GM19035 (cell line): ENCODE measurements at regions not wholly inside any gene's neighbourhood (a gene's known extent, or its start where the extent isn't known, plus 50 kb on each side); places are given as distances from the start of the nearest gene placed in this dataset.

ENCODE experiments used
- ATAC-seq: cut with Tn5 transposase; IDR thresholded peaks from one replicate; pipeline ENCODE4 v1.9.1; 2021; ENCODE audit not compliant: unreplicated experiment

DNA sequence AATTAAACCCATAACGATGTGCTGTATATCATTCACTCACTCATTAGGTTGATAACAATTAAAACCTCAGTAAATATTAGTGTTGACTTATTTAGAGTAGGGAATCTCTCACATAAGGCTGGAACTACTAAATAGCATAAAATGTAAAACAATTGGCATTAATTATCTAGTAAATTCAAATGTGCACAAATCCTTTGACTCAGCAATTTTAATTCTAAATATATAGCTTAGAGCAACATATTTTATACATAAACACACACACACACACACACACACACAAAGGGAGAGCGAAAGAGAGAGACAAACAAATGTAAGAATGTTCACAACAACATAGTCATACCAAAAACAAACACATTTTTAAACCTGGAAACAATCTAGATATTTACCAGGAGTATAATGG lies 443.1 kb upstream of the KCNH7 start:
- ATAC-seq = no peak

DNA sequence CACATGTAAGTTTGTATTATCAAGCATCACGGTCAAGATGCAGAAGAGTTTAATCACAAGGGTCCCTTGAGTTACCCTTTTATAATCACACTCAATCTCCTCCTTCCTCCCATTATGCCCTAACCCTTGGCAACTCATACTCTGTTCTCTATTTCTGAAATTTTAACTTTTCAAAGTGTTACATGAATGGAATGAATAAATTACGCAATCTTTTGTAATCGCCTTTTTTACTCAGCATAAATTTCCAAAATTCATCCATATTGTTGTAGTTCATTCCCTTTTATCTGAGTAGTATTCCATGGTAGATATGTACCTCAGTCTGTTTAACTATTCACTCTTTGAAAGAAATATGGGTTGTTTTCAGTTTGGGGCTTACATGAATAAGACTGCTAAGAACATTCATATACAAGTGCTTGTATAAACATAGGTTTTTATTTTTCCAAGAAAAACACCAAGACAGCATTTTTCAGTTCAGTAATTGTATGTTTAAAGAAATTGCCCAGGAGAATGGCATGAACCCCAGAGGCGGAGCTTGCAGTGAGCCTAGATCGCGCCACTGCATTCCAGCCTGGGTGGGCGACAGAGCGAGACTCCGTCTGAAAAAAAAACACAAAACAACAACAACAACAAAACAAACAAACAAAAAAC lies 430.9 kb upstream of the KCNH7 start:
- ATAC-seq = no peak

DNA sequence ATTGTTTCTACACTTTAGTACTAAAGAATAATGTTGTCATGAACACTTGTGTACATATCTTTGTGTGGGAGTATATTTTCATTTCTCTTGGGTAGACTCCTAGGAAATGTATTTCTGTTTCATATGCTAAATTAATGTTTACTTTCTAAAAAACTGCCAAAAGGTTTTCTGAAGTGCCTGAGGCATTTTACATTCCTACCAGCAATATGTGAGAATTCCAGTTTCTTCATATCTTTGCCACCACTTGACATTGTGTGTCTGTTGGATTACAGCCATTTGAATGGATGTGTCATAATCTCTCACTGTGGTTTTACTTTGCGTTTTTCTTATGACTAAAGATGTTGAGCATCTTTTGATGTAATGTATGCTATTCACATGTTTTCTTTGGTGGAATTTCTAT lies 428.2 kb upstream of the KCNH7 start:
- ATAC-seq = no peak

DNA sequence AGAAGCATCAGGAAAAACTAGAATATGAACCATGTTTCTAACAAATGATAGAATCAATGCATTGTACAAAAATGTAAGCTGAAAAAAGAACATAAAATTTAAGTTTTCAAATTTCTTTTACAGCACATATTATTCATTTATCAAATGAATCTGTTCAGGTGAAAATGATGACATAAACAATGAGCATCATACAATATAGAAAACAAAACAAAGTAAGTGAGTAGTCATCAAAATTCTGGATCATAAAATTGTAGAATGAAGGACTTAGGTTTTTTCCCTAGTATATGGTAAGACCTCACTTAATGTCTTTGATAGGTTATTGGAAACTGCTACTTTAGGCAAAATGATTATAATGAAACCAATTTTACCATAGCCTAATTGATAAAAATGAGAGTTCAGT lies 427.0 kb upstream of the KCNH7 start:
- no peak for ATAC-seq

DNA sequence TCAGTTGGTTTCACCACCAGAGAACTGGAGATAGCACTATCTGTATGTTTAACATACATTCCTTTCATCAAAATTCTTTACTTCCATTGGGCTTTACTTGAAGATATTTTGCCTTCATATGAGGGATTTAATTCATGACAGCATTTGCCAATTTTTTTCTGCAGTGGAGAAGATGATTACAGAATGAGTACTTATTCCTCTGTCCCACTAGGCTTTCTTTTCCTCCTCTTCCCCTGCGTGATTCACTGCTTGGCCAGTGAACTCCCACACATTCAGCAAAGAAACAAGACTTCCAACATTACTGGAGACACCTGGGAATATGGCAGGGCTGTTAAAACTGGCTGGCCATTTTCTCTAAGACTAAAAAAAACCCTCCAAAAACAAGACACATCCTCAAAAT lies 425.8 kb upstream of the KCNH7 start:
- no peak for ATAC-seq

DNA sequence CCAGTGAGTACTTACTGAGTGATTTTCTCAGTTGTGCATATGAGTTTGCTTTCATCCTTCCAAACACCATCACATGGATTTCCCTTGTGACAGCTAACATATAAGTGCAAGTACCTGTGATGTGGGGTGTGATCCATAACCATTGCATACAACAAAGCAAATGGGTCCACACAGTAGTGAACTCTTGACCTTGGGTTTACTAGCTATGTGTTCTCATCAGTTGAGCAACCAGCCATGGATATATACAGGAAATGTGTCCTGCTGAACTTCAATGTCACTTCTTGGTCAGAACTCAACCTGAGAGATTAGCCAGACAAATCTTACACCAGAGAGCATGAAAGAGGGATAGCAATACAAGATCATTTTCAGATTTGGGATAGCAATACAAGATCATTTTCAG lies 420.9 kb upstream of the KCNH7 start:
- no peak for ATAC-seq

DNA sequence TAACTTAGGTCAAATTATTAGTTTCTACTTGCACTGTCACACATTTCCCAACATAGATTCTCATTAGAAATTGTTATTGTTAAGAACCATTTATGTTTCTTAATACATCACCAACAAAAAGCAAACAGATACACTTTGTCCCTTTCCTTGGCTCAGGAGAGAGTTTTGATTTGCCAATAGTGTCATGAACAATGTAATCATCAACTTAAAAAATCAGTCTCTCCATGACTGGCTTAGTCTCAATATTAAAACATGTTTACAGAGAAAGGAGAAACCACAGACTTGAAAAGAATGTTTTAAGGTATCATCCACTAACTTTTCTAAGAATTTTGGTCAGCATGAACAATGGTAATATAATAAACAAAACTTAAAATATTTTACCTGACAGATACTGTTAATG lies 416.5 kb upstream of the KCNH7 start:
- ATAC-seq = no peak

DNA sequence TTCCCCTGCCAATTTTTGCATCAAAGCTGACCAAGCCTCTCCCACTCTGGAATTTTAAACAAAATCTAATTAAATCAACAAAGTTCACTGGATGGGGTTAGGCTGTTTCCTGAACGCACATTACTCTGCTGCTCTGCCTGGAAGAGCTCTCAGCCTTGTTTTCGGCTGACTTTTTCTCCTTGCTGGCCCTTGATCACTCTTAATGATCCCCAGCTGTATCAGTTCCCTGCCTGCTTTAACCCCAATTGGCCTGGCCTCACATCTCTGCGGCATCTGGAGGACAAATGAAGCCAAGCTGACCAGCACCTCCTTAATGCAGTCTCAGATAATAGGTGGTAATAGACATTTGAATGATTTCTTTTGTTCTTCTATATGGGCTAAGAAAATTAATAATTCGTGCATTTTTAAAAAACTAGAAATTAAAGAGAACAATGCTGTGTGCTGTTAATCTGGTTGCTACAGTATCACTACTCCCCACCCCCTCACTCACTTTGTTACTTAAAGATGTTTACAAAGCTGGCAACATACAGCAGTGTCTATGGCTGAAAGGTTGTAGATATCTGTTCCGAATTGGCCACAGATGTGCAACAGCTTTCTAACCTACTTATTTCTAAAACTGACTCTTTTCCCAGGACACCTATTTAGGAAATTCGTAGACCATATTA lies 415.2 kb upstream of the KCNH7 start:
- no peak for ATAC-seq

DNA sequence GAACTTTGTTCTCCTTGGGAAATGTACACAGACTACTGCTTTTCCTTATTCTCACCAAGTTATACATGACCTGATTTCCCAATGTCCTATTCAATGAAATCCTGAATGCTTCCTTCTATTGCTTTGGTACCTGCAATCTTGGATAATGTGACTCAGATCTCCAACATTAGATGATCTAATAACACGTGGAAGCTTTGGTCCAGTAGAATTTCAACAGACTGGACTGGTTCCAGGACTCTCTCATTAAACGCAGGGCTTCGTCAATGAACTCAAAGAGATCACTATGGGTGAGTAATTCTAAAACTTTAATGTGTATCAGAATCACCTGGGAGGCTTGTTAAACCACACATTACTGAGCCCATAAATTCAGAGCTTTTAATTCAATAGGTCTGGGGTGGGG lies 413.6 kb upstream of the KCNH7 start:
- no peak for ATAC-seq

DNA sequence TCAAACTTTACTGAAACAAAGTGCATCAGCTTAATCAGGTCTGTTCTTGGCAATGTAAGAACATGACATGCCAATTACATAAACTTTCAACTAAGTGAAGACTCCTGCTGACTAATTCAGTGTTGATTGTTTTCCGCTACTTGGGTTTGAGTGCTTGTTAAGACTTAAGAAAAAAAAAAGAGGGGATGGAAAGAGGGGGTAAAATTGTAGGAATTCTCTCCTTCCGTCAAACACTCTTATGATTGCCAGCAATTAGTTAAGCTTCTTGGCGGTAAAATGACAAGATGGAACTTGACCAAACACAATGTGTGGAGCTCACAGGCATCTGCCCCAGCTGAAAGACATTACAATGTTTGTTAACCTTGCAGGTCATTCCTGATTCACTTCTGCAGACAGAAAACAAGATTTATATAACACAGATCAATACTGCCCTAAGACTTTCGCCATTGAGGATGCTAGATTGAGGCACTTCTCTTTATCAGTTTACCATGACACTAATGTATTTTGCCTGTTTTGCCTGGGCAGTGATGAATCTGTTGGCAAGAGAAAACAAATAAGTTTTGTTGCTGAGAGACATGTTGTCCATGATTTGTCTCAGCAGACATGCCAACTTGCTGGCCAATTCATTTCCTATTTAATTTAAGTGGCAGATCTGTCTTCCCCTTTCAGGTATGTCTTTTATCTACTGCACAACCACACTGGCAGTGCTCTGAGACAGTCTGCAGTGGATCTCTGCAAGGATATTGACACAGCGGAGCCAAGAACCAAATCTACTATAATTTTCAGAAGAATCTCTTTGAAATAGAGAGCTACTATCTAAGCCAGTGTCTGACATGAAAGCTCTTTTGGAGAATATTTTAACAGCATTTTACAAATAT lies 410.0 kb upstream of the KCNH7 start:
- no peak for ATAC-seq

DNA sequence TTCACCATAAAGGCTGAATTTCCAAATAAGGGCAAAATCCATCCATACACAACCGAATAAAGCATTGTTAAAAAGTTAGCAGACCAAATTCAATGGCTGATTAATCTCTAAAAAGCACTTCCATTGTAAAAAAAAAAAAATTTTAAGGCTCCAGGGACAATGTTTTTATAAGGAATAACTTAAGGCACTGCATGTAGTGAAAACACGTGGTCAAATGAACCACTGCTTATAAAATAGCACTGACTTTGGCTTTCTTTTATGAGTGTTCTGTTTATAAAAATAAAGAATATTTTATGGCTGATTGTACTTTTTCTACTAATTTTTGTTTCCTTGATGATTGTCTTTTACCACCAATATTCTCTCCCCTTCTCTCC lies 409.3 kb upstream of the KCNH7 start:
- ATAC-seq = no peak

DNA sequence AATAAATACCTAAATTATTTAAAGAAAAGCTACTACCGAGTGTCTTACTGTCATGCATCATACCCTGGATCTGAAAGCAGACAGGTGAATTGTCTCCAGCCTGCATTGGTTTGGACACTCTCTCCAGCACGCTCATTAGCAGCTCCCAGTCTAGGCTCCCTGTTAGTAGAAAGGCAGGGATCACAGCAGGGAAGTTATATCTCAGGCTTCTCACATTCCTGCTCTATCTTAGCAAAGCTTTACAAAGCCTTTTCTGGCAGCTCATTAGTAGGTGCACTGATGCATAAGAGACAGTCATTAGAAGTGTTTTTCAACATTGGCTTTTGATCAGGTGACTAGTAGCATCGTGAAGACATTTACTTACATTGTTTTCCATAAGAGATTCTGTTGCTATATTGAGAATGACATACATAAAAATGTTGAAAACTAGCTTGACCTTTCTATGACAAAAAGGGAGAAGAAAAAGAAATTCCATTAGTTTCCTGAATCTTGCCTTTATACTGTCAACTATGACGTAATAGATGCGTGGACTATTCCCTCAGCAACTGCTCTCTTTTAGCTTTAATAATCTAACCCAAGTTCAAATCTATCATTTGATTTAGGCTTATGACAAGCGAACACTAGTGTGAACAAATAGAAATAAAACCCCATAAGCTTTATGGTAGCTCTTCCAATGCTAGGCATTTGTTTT lies 408.7 kb upstream of the KCNH7 start:
- ATAC-seq = no peak

DNA sequence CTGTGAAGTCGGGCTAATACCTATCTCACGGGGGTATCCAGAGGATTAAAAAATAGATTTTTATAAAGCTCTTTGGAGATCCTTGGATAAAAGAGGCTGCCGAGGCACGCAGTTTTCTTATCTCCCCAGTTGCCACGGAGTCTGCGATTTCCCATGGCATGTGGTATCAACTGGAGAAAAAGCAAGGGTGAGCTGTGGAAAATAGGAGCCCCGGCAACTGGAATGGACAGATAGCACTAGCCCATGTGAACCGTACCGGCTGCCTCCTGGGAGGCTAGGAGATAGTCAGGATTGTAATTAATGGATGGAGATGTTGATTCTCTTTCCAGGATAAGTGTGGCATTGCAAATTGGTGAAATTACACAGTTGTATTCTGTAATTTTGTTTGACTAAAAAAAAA lies 407.6 kb upstream of the KCNH7 start:
- ATAC-seq = no peak

DNA sequence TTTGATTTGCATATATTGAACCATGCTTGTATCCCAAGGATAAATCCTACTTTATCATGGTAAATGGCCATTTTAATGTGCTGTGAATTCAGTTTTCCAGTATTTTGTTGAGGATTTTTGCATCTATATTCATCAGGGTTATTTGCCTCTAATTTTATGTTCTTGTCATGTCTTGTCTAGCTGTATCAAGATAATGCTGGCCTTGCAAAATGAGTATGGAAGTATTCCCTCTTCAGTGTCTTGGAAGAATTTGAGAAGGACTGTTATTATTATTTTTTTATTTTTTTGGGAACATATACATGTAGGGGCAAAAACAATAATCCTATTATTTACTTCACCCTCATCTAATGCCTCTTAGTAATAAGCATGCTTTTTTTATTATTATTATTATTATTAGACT lies 398.0 kb upstream of the KCNH7 start:
- no peak for ATAC-seq

DNA sequence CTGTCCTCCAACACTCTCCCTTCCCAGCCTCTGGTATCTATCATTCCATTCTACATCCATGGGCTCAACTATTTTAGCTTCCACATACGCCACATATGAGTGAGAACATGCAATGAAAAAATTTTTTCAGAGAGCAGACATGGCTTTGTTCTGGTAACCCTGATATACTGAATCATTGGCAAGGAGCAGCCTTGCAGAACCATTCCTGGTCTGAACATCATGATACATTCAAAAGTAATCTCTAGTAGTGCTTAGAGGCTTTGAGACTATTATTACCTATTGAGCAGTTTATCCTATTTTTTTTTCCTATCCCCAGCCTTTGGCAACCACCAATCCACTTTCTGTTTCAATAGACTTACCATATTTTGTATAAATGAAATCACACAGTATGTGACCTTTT lies 393.1 kb upstream of the KCNH7 start:
- ATAC-seq = no peak

DNA sequence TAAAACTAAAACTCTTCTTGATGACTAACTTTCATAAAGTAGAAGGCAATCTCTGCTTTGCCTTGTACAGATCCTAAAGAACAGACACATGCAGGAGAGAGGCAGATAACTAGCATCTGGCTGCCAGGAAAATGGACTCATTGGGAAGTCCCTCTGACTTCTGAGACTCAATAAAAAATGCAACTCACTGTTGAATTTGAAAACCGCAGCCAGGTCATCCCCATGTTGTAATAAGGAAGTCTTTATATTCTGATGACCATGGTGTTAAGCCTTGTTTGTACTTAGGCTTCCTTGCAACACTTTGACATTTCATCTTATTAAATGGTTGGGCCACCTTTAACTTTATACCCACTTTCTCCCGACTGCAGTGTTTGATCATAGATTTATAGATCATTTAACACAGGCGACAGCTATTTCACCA lies 375.1 kb upstream of the KCNH7 start:
- ATAC-seq = no peak

DNA sequence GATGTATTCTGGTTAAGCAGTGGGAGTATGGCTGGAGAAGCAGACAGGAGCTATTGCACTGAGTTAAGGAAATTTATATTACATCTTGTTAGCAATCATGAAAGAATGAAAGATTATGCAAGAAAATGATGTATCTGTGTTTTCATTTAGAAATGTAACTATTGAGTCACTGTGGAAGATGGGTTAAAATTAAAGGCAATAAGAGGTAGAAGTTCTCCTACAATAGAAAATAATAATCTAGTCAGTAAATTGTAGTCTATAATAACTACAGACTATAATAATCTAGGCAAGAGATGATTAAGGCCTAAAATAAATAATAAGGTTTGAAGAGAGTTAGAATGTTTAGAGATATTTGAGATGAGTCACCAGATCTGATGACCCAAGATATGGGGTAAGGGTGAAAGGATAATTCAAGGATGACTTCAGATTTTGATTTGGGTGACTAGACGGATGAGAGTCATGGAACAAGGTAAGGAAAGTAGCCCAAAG lies 371.9 kb upstream of the KCNH7 start:
- no peak for ATAC-seq

DNA sequence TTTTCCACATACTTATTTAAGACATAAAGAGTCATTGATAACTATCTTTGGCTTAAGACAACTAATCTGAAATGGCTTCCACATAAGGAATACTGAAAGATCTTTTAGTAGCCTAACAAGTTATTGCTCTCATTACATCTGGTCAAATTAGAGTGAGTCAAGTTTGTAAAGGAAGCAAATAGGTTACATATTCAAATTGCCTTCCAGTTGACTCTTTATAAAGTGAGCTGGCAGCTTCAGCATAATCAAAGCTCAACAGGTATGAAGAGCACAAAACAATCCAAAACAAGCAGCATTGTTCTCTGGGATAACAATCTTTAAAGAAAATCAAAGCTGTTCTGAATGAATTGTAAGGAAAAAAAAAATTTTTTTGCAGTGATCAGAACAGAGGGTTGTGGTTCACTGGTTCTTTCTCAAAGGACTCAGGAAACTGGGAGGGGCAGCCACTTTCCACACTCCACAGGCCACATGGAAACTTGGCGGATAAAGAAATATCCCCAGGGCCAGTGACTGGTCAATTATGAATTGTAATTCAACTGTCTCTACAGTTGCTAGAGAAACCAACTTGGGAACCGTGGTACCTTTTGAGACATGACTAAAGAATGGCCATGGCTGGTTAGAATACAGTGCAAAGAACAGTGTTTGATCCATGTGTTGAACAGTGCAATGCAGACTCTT lies 369.3 kb upstream of the KCNH7 start:
- ATAC-seq = no peak

DNA sequence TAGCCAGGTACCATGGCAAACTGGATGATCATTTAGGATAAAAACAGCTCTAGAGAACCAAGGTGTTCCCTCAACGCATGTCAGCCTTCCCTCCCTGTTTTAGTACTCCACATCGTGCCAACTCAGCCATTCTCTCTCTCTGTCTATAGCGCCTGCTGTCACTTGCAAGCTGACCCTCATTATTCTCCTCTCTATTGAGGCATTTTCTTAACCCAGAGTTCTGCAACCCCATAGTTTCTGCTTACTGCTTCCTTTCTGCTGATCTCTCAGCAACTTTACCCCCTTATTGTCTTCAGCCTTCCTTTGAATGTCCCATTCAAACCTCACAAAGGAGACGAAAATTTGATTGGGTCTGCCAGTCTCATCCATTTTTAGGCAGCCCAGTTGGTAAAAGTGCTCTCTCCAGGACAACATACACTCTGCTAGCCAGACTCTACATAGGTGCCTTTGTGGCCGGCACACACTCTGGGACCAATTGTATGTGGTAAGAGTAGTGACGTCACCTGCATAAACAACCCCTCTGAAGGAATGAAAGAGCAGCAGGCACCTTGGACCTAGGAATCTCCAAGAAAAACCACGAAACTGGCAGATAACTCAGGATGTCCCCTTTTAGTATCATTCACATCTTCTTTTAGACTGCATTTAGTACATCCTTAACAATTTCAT lies 367.2 kb upstream of the KCNH7 start:
- no peak for ATAC-seq

DNA sequence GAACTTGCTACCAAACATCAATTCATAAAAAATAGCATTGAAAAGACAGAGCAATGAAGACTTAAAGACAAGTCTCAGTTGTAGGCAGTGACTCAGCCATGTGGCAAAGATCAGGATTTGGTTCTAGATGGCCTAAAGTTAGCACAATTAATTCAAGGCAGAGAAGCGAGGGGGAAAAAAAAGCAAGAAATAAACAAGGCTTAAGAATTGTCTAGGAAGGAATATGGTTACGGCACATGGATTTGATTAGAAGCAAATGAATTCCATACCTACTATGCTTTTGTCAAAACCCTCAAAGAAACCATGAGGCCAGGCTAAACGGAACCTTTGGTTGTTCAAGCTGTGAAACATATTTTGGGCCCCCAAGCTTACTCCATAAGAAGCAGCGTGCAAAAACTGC lies 362.2 kb upstream of the KCNH7 start:
- no peak for ATAC-seq
